Glomerular endothelial cell (primary cell): ENCODE measurements at regions not wholly inside any gene's neighbourhood (a gene's known extent, or its start where the extent isn't known, plus 50 kb on each side); places are given as distances from the start of the nearest gene placed in this dataset.
"Not testable (repeated sequence)": the region's sequence is repeated elsewhere in the genome, so short reads cannot be mapped to it uniquely, and the experiment has no call there.

ENCODE experiments used
- DNase-seq: peaks from one replicate; pipeline ENCODE4 v3.0.0-alpha.2; 2011; ENCODE audit warnings: low read depth, low spot score; ENCODE audit errors: extremely low read depth

DNA sequence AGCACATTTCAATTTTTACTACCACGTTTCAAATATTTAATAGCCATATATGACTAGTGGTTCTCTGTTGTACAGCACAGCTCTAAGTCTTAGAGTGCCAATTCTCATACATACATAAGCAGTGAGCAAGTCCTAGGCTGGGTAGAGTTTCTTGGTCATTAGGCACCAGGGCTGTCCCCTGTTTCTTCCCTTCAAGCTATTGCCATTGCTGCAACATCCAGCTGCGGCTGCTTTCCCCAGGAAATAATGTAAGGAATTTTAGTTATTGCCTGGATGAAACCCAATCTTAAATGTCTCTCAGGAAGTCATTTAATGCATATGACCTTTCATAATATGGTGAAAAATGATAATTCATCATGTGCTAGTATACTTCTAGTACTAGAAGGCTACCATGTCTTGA is 74.1 kb upstream of the PPP3CA start:
- no peak for DNase-seq

DNA sequence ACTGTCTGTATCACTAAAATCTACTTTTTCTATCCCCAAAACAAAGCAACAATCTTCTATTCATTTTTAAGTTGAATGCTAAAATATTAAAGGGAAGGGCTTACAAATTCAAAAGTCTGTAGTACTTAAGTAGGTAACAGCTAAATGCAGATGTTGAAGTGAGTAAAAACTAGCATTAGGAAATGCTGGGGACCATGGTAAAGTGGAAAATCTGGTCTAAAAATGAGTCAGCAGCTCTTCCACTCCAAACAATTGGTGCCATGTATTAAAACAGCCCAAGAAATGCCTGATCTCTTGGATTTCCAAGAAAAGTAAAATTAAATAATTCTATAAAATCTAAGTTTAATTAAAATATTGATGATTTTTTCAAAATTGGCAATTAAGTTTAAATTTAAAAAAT is 73.3 kb upstream of the PPP3CA start:
- DNase-seq = no peak

DNA sequence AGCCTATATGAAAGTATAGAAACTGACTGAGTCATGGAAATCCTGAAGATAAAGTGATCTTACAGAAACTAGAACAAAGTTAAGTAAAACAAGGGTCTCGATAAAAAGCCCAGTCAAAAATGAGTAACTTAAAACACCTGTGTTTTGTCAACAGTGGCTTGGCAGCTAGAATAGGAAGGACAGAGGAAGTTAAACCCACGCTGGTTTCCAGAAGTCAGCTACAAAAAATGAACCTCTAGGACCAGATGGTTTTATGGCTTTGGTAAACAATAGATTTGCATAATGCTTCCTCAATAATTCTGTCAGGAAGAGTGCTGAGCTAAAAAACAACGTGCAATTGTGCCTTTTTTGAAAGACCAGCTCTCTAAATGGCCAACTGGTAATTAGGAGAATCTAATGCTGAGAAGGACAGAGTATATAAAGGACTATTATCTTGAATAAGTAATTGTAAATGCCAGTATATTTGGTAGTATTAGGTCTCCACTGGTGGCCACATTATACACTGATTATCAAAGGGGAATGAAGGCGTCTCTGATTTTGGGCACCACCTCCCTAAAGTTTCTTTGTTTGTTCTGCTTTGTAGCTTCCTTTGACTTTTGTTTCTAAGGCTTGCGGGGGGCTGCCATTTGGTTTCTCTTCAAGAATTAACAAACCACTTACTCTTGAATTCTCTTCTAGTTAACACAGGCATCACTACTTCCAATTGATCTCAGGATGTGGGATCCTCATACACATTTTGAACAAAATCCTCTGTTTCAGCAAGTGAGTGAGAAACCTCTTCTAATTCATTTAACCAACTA is 72.2 kb upstream of the PPP3CA start:
- peak; percentile 57 for DNase-seq

DNA sequence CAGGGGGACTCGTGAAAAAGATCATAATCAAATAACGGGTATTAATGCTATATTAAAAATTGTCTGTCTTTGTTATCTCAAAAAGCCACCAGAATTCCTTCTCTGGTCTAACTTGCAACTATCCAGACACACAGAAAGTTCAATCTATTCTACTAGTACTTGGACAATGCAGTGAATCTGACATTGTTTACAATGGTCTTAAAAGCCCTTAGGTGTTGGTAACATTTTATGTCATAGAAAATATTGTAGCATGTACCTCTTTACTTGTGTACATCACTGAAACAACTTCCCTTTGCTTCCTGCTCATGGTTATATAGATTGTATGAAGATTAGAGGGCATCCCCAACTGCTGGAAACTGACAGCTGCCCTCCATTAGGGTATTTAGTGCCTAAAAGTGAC is 71.1 kb upstream of the PPP3CA start:
- DNase-seq = no peak

DNA sequence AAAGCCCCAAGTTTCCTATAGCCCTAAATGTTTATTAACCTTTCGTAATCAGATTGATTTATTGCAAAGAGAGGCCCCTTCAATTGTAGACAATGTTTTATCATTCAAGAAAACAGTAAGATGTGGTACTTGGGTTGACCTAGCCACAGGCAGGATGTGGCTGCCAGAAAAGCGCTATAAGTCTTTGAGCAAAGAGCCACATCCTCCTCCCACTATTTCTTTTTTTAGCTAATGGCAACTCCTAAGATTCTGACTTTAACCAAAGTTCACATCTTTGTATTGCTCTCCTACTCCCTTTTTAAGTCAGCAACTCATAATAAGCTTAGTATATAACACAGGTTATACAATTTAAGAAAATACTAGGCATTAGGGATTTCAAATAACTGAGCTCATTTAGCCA is 70.7 kb upstream of the PPP3CA start:
- DNase-seq = no peak

DNA sequence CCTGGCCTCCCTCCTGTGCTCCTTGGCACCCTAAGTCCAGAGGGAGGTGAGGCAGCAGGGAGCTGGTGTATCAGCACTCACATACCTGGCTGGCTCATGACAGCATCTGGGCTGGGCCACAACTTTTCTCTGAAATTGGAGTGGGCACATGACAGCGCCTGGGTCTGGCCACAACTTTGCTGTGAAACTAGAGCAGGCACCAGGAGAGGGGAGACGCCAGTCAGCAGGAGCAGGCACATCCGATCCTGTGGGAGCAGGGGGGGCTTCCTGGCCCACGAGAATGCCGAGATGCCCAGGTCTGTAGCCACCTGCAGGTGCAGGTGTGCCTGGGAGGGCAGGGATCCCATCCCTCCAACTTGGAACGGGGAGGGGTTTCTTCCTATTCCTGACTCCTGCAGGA is 69.7 kb upstream of the PPP3CA start:
- DNase-seq = no peak

DNA sequence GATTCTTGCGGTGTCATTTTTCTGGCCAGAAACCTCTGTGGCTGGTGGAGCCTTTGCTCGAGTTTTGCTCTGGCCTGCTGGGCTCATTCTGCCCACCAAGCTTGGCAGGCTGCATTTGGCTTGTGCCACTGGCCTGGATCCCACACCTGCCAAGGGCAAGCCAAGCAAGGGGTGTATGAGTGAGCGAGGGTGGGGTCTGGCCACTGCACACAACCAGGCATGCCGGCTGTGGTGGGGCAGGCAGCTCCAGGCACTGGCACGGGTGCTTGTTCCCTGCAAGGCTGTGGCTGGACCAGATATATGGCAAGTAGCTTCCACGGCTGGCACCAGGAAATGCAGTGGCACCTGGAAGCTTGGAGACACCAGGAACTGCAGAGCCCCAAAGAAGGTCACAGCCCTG is 68.6 kb upstream of the PPP3CA start:
- no peak for DNase-seq

DNA sequence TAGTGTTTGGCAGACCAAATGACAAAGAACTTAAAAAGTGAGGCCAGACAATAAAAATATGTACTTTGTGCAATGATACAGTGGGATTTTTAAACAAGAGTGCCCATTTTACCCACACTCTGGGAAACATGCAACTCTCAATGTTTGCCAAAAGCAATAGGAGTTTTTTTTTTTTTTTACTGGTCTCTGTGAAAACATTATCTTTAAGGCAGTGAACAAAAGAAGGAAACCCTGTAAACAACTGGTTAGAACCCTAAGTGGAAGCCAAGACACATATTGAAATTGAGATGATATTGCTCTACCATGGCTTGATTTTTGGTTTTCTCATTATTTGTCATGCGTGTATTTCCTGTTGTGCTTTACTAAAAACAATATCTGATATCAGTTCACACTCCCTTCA is 67.2 kb upstream of the PPP3CA start:
- DNase-seq = no peak

DNA sequence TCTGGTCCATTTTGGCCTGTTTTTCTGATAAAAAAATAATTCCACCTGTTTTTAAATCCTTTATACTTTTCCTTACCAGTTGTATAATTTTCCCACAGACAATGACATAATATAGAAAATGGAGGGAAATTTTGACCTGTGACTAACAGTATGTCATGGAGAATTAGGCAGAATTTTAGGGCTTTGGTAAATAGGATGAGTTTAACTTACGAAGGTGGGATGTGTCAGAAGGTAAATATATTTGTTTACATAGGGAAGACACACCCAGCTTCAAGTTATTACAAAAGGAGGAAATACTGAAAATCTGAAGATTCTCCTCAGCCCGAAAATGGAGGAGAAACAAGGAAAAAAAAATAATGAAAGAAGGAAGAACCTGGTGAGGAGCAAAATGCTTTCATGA is 64.6 kb upstream of the PPP3CA start:
- no peak for DNase-seq

DNA sequence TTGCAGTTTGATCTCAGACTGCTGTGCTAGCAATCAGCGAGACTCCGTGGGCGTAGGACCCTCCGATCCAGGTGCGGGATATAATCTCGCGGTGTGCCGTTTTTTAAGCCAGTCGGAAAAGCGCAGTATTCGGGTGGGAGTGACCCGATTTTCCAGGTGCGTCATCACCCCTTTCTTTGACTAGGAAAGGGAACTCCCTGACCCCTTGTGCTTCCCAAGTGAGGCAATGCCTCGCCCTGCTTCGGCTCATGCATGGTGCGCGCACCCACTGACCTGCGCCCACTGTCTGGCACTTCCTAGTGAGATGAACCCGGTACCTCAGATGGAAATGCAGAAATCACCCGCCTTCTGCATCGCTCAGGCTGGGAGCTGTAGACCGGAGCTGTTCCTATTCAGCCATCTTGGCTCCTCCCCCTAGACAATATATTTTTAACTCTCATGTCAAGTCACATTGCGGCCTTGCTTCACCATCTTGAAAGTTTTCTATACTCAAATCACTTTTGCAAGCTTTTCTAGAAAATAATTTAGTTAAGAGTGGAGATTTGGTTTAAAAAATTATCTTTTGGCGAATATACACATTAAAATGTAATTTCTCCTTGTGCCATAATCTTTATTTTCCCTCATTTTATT is 64.1 kb upstream of the PPP3CA start:
- not testable (repeated sequence) for DNase-seq

DNA sequence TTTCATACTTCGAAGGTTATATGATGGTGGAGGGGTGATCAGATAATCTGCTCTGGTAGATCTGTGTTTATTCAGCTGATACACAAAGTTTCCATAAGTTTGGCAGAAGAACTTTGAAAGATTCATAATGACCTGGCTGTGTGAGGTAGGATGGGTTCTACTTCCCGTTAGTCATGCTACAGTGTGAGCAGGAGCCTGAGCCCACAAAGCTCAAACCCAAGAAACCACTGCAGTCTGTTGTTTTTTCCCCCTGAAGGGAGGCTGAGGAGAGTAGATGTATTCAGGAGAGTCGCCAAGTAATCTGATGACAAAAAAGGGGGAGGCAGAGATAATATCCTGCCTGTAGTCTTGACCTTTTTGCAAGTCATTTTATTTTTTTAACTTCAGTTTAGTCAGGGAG is 52.8 kb upstream of the PPP3CA start:
- no peak for DNase-seq

DNA sequence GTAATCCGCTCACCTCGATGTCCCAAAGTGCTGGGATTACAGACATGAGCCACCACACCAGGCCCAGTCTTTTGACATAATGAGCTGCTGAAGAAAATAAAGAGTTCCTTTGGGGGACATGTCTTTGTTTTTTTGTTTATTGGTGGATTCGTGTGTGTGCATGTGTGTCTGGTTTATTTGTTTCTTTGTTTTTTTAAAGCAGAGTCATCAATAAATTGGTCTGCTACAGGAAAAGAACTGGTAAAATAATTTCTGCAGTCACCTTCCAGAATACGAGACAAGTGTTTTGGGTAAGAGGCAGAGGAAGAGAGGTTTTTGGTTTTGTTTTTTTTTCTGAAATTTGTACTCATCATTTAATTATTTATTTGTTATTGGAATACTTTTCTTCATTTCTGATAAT is 51.5 kb upstream of the PPP3CA start:
- DNase-seq = no peak
